HCT116 (cell line): ENCODE measurements at regions not wholly inside any gene's neighbourhood (a gene's known extent, or its start where the extent isn't known, plus 50 kb on each side); places are given as distances from the start of the nearest gene placed in this dataset.

Experiments used
- ATF3 ChIP-seq: IDR thresholded peaks from 2 replicates; pipeline ENCODE4 v1.6.1; 2012
- EGR1 ChIP-seq: IDR thresholded peaks from 2 replicates; pipeline ENCODE4 v1.6.1; 2012; ENCODE audit warnings: low read depth
- ELF1 ChIP-seq: IDR thresholded peaks from 2 replicates; pipeline ENCODE4 v1.6.1; 2012; ENCODE audit warnings: low read depth, borderline replicate concordance
- EZH2 ChIP-seq: fragments of 200-600 bp; sonication (generic); IDR thresholded peaks from 2 replicates; pipeline ENCODE4 v1.6.1; 2017; ENCODE audit warnings: antibody characterized with exemption, mixed run types
- FOSL1 ChIP-seq: IDR thresholded peaks from 2 replicates; pipeline ENCODE4 v1.6.1; 2012; ENCODE audit warnings: low read depth
- JUND ChIP-seq: IDR thresholded peaks from 2 replicates; pipeline ENCODE4 v1.6.1; 2012
- MAX ChIP-seq: IDR thresholded peaks from 2 replicates; pipeline ENCODE4 v1.6.1; 2012
- POLR2A ChIP-seq: IDR thresholded peaks from 2 replicates; pipeline ENCODE4 v1.7.0; 2011; ENCODE audit warnings: borderline replicate concordance; ENCODE audit not compliant: insufficient read depth, insufficient read length; ENCODE audit errors: extremely low read depth
- POLR2AphosphoS5 ChIP-seq: IDR thresholded peaks from 2 replicates; pipeline ENCODE4 v1.6.1; 2011; ENCODE audit warnings: mild to moderate bottlenecking, low read depth, low read length, moderate library complexity
- RAD21 ChIP-seq: IDR thresholded peaks from 2 replicates; pipeline ENCODE4 v1.6.1; 2012; ENCODE audit warnings: low read depth, mild to moderate bottlenecking
- TCF7L2 ChIP-seq: IDR thresholded peaks from 2 replicates; pipeline ENCODE4 v1.7.0; 2011; ENCODE audit warnings: borderline replicate concordance, inconsistent platforms; ENCODE audit not compliant: insufficient read depth, insufficient read length; ENCODE audit errors: extremely low read depth
- YY1 ChIP-seq: IDR thresholded peaks from 2 replicates; pipeline ENCODE4 v1.6.1; 2011; ENCODE audit warnings: low read length, low read depth, moderate library complexity, mild to moderate bottlenecking; ENCODE audit not compliant: insufficient replicate concordance; ENCODE audit errors: extremely low read depth
- TF ChIP-seq, protein P1 (sequence below), 3 experiments: fragments of 200-600 bp in 1 of 3; sonication (generic) in 1 of 3; IDR thresholded peaks in 2 of 3; conservative IDR thresholded peaks in 1 of 3; 2 replicates each; pipeline ENCODE4 v1.5.1; 2012 to 2017; ENCODE audit warnings: low read depth in 2 of 3, low read length in 2 of 3, antibody characterized with exemption in 1 of 3, borderline replicate concordance in 1 of 3, control low read depth in 1 of 3, mild to moderate bottlenecking in 1 of 3, mixed read lengths in 1 of 3, mixed run types in 1 of 3, moderate library complexity in 1 of 3; ENCODE audit not compliant: insufficient read depth in 1 of 3
- TF ChIP-seq, protein P2 (sequence below): IDR thresholded peaks from 2 replicates; pipeline ENCODE4 v1.6.1; 2012; ENCODE audit warnings: low read depth

- TF ChIP-seq ATF3 = no peak
- TF ChIP-seq POLR2A = no peak
- TF ChIP-seq, protein P1, sequence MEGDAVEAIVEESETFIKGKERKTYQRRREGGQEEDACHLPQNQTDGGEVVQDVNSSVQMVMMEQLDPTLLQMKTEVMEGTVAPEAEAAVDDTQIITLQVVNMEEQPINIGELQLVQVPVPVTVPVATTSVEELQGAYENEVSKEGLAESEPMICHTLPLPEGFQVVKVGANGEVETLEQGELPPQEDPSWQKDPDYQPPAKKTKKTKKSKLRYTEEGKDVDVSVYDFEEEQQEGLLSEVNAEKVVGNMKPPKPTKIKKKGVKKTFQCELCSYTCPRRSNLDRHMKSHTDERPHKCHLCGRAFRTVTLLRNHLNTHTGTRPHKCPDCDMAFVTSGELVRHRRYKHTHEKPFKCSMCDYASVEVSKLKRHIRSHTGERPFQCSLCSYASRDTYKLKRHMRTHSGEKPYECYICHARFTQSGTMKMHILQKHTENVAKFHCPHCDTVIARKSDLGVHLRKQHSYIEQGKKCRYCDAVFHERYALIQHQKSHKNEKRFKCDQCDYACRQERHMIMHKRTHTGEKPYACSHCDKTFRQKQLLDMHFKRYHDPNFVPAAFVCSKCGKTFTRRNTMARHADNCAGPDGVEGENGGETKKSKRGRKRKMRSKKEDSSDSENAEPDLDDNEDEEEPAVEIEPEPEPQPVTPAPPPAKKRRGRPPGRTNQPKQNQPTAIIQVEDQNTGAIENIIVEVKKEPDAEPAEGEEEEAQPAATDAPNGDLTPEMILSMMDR (IDR thresholded peaks at IDR 0.05 in 2 of 3, conservative IDR thresholded peaks at IDR 0.05 in 1 of 3; ENCODE audit: borderline replicate concordance in 1 of 3, insufficient read depth in 1 of 3, low read depth in 2 of 3, low read length in 2 of 3) = no peak
- TF ChIP-seq, protein P2, sequence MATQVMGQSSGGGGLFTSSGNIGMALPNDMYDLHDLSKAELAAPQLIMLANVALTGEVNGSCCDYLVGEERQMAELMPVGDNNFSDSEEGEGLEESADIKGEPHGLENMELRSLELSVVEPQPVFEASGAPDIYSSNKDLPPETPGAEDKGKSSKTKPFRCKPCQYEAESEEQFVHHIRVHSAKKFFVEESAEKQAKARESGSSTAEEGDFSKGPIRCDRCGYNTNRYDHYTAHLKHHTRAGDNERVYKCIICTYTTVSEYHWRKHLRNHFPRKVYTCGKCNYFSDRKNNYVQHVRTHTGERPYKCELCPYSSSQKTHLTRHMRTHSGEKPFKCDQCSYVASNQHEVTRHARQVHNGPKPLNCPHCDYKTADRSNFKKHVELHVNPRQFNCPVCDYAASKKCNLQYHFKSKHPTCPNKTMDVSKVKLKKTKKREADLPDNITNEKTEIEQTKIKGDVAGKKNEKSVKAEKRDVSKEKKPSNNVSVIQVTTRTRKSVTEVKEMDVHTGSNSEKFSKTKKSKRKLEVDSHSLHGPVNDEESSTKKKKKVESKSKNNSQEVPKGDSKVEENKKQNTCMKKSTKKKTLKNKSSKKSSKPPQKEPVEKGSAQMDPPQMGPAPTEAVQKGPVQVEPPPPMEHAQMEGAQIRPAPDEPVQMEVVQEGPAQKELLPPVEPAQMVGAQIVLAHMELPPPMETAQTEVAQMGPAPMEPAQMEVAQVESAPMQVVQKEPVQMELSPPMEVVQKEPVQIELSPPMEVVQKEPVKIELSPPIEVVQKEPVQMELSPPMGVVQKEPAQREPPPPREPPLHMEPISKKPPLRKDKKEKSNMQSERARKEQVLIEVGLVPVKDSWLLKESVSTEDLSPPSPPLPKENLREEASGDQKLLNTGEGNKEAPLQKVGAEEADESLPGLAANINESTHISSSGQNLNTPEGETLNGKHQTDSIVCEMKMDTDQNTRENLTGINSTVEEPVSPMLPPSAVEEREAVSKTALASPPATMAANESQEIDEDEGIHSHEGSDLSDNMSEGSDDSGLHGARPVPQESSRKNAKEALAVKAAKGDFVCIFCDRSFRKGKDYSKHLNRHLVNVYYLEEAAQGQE = no peak
- no peak for TF ChIP-seq EGR1
- no peak for TF ChIP-seq ELF1
- no peak for TF ChIP-seq FOSL1
- TF ChIP-seq POLR2AphosphoS5 = no peak
- TF ChIP-seq JUND = no peak
- TF ChIP-seq YY1 = no peak
- TF ChIP-seq MAX = no peak
- TF ChIP-seq EZH2 = no peak
- TF ChIP-seq RAD21 = no peak
- no peak for TF ChIP-seq TCF7L2
Measured at GRCh38 chr9:106766616-106767015, 96.3 kb upstream of the ZNF462 start.
